ENCODE measurements at regions not wholly inside any gene's neighbourhood (a gene's known extent, or its start where the extent isn't known, plus 50 kb on each side); places are given as distances from the start of the nearest gene placed in this dataset.
A peak's percentile ranks its signal among the peaks of the same experiment; 100 is the strongest.
"Not testable (repeated sequence)": the region's sequence is repeated elsewhere in the genome, so short reads cannot be mapped to it uniquely, and the experiment has no call there.

DNA sequence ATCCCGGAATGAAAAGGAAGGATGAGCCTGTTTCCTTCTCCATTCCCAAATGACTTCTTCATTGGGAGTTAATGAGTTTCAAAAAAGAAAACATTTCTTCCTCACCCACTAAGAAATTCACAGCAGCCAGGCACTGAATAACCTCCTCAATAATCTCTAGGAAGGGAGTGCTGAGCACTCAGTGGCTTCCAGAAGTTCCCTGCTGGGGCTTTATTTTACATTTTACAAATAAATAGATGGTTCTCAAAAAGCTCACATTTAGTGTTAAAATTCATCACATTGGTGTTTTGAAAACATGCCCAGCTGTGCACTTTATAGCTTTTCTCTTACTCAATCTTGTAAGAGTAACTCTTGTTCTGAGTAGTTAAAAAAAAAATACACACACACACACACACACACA is 148.9 kb upstream of the PFKP start:
- DNase-seq = no peak

DNA sequence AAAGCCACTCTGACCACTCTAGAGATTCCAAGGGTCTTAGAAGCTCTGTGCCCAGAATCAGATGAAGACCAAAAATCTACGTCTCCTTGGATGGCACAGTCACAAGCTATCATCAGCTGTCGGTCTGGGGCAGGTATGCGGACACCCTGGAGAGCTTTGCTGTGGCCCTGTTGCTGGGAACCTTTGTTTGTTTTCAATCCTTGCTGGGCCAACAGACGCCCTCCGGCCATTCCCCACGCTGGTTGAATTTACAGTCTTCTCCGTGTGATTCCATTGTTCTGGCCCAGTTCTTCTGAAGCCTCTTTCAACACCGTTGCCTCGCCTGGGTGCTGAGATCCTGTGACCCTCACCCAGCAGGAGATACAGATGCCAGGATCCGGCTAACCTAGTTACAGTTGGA is 149.4 kb upstream of the PFKP start:
- peak; percentile 53 for DNase-seq

DNA sequence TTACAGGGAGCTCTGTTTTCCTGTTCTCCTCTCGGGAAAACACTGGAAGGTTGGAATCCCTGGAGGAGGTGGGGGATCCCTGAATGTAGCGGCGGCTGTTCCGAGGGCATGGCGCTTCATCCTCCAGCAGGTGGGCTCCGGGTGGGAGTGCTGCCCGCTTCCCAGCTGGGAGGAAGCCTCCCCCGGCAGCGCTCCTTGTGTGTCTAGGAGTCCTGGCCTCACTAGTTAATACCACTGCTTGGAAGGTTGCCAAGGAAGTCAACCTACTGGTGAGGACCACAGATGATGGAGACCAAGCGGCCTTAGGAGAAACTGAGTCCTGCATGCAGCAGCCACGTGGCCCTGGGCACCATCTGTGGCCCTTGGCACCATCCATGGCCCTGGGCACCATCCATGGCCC is 151.9 kb upstream of the PFKP start:
- no peak for DNase-seq

DNA sequence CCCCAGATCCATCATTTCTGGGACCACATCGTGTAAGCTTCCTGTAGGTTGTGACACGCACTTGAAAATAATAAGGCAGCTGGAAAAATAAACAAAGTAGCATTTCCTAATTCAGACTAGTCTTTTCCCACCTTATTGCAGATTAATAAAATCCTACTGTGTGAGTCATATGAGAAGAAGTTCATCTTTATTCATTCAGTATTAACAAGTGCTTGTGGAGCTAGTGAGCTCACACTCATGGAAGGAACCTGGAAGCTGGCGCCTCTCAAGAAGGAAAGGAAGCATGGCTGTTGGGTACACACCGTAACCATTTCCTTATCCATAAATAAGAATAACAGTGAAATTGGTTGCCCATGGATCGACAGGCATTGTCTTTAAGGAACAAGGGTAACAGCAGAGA is 152.6 kb upstream of the PFKP start:
- no peak for DNase-seq

DNA sequence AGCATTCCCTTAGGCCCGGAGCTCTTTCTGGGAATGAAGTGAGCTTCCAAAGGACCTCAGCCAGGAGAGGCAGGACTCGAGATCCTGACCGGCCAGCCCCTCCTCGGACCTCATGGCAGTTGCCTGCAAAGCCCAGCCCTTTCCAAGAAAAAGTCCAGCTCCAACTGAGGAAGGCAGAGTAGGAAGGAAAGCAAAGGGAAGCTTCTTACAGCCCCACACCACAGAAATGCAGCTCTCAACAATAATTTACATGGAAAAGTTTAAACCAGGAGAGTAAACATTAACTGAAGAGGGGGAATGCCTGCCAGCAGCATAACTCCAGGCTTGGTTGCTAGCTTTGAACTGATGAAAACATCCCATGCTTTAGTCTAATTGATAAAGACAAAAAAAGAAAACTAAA is 153.9 kb upstream of the PFKP start:
- no peak for DNase-seq

DNA sequence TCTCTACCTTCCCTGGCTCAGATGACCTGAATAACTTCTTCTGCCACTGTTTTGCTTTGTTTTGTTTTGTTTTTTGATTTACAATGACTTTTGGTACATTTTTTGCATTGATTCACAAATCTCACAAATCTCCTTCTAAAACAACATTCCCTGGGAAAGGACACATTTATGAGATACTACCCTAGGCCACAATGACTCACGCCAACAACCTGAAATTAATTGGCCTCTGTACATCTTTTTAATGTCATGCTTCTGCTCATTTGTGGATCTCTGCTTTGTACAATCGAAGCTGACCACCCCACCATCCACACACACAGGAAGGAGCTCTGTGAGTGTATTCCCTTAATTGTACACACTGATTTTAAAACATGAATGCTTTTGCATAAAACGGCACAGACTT is 156.7 kb upstream of the PFKP start:
- no peak for DNase-seq

DNA sequence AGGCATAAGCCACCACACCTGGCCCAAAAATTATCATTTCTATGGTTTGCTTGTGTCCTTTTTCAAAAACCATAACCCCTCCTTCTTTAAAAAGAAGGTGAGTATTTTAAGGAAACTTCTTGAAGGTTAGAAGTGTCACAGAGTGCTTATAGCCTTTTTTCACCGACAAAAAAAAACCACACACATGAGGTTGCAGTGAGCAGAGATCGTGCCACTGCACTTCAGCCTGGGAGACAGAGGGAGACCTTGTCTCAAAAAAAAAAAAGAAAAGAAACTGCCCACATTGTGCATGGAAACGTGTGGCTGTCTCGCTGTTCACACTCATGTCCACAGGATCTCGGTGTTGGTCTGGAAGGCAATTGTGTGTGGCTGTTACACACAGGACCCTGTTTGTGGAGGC is 157.4 kb upstream of the PFKP start:
- no peak for DNase-seq

DNA sequence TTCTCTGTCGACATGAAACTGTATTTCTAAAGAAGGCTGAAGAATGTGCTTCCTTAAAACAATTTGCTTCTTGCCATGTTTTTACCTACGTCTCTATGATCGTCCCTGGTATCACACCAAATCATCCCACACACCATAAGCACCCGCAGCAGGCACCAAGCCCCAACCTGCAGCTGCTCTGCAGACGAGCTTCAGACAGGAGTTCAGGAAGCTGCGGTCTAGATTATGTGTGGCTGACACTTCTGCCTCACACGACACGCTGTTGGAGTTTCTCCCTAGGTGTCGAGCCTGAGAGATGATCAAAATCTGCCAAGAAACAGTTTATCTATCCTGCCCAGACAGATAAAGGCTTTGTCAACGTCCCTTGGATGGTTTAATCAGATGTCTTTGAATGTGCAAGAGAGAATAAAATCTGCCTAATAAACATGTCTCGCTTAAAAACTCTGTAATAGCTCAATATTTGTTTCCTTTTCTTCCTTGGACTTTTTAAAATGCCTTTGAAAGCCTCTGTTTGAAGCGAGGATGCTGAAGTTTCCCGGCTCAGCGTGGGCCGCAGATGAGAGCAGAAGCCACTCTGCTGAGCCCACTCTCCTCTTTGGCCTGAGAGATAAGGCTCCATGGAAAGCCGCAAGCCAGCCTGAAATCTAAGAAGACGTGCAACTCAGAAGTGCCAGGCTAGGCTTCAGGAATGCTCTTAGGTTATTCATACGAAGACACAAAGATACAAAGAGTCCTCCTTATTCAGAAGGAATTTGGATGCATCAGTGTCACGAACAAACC is 158.3 kb upstream of the PFKP start:
- no peak for DNase-seq

DNA sequence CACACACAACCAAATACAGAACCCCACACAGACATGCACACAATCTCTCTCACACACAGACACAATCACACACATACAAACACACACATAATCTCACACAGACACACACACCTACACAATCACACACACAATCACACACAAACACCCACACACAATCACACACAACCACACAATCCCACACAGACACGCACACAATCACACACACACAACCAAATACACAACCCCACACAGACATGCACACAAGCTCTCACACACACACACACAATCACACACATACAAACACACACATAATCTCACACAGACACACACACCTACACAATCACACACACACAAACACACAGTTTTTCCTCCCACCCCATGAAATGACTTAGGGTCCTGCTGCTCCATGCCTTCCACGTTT is 160.4 kb upstream of the PFKP start:
- no peak for DNase-seq

DNA sequence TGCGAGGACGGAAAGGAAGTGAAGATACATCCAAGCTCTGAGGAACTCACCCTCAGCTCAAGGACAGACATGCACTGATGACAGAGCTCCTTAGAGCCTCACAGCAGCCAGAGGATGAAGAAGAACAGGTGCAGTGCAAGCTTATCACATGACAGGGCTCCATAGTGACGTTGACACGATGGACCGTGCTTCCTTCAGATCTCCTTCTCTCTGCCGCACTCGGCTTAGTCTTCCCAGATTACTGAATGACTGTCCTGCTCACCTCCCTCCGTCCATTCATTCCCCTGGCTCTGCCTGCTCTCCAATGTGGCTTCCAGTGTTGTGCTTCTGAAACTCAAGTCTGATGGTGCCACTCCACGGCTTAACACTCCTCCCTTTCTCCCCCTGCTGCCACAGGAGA is 161.5 kb upstream of the PFKP start:
- no peak for DNase-seq

DNA sequence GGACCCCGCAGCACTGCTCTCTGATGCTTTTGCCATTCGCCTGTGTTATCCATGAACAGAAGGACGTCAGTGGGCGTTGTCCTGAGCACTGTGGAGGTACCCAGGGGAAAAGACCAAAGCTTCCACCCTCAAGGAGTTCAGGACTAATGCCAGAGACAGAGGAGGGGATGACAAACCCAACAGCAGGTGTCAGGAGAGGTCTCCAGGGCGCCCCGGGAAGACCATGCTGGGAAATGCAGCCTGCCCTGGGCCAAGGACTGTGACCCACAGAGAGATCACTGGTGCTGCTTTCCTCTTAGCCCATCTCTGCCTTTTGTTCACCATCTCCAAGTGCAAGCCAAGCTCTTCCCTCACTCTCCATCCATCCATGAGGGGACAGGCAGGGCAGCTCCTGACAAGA is 166.8 kb upstream of the PFKP start:
- no peak for DNase-seq

DNA sequence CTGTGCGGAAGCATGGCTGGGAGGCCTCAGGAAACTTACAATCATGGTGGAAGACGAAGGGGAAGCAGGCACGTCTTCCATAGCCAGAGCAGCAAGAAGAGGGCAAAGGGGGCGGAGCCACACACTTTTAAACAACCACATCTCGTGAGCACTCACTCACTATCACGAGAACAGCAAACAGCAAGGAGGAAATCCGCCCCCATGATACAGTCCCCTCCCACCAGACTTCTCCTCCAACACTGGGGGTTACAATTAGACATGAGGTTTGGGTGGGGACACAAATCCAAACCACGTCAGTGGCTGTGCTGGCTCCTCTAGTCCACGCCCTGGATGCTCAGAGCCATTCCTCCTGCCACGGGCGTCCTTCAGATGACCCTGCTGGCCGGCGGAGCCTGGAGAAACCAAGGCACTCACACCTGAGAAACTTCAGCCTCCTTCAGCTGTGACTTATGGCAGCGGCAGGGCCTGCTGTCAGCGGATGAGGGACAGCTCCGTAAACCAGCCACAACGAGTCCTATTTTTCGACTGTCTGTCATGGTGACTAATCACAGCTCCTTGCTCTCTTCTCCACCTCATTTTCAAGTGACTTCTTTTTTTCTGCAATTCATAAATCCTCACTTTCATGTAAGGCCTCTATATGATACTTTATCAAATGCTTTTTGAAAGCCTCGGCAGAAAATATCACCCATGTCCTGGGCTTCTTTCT is 167.9 kb upstream of the PFKP start:
- DNase-seq = no peak

DNA sequence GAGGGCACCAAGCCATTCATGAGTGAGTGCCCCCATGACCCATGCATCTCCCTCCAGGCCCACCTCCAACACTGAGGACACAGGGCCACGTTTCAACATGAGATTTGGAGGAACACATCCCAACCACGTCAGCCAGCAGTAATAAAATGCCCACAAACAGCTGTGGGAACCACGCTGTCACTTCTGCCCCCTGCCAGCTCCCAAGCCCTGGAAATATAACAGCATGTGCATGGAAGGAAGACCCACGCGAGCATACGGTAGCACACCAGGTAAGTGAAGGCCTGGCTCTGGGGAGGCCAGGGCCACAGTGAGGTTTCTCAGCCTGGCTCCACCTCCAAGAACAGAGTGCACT is 168.9 kb upstream of the PFKP start:
- no peak for DNase-seq

DNA sequence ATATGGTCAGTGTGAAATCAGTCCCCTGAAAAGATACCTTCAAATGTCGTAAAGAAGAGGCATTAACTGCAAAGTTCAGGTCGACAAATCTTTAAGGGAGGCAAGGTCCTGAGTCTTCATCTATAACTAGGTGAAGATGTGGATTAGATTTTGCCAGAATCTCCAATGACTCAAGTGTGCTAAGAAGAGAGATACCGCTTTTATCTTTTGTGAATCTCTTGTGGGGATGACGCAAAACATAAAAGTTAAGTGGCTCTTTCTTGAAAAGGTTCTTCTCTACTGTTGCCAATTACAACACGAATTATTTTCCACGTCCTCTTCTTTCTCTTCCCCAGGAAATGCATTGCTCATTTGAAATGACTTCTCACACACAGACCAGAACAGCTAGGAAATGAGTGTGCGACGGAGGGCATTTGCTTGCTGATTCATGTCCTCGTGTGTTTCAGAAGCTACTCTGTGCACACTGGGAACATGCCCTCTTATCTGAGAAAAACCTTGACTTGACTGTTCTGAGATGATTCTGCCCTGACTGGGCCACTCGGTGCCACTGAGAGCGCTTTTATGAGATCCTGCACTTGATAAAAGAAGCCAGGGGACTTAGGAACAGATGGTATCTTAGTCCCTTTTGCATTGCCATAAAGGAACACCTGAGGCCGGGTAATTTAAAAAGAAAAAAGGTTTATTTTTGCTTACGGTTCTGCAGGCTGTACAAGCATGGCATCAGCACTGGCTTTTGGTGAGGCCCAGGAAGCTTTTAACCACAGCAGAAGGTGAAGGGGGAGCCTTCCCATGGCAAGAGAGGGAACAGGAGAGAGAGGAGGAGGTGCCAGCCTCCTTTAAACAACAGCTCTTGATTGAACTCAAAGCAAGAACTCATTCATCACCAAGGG is 169.5 kb upstream of the PFKP start:
- no peak for DNase-seq

DNA sequence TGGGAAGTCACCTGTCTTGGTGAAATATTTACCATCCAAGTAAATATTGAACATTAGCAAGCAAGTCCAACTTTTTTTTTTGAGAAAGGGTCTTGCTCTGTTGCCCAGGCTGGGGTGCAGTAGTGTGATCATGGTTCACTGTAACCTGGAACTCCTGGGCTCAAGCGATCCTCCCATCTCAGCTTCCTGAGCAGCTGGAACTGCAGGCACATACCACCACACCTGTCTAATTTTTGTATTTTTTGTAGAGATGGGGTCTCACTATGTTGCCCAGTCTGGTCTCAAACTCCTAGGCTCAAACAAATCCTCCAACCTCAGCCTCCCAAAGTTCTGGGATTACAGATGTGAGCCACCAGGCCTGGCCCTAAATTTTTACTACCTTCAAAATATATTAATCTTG is 171.0 kb upstream of the PFKP start:
- not testable (repeated sequence) for DNase-seq

DNA sequence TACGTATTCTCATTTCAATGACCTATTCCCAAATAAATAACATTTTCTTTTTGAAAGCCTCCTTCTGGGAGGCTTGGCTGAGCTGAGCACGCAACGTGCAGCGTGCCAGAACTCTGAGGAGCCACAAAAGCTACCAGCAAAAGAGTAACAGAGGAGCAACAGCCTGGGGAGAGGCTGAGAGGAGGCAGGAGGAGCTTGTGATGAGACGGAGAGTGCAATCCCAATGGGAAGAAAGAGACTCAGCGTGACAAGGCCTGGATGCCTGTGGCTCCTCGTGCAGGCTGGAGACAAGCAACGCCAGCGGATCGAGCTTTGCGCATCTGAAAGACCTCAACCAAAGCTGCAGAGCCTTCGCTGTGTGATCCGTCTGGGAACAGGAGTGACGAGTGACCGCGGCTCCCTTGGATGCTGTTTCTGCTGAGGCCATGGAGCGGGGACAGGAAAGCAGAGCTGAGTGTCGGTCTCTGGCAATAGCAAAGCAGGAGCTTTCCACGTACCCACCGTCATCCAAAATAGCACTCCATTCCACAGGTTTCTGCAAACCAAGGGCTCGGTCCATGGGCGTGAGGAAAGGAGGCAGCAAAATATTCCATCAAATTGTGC is 171.7 kb upstream of the PFKP start:
- no peak for DNase-seq

DNA sequence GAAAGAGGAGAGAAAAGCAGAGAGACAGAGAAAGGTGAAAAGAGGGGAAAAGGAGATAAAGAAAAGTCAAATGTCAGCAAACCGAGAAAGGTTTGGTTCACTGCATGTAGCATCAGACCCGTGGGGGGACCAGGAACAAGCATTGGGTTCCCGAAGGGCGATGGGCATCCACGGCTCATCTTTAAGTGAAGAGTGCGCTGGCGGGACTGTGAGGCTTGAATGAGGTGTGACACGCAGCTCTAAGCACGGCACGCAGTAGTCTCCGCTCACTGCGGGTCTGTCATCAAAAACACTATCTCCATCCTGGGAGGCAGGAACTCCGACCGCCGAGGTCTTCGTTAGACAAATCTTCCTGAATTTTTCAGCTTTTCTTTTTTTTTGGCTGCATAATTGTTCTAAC is 173.4 kb upstream of the PFKP start:
- no peak for DNase-seq

DNA sequence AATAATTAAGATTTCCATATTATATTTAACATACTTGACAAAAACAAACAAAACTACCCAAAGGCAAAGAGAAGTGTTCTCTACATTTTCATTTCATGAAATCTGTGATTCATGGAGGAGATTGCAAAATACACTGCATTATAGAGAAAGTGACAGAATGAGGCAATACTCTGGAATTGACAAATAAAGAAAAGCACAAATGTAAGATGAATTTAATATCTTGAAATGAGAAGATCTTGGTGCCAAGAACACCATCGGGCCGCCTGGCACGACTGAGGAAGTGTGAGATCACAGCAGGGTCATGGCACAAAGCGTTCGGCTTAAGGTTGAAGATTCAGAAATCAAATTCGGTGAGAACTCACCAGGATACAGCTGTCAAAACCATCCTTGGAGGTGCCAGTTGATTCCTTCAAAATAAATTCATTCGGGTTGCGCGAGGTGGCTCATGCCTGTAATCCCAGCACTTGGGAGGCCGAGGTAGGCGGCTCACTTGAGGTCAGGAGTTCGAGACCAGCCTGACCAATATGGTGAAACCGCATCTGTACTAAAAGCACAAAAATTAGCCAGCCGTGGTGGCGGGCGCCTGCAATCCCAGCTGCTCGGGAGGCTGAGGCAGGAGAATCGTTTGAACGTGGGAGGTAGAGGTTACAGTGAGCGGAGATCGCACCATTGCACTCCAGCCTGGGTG is 174.0 kb upstream of the PFKP start:
- DNase-seq = no peak

DNA sequence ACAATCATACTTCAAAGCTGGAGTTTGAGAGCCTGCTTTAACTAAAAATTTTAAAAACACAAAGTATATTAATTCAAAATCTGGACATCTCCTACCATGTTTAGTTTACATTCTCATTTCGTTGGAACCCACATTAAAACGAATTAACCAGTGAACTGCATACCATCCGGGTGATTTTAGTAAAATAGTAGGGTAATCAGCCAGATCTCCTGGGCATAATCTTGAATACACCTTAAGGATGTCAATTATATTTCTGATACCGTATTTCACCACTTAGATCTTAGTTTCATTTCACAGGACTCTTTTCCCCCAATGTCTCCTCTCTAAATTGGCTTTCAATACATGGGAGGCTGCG is 175.6 kb upstream of the PFKP start:
- no peak for DNase-seq

DNA sequence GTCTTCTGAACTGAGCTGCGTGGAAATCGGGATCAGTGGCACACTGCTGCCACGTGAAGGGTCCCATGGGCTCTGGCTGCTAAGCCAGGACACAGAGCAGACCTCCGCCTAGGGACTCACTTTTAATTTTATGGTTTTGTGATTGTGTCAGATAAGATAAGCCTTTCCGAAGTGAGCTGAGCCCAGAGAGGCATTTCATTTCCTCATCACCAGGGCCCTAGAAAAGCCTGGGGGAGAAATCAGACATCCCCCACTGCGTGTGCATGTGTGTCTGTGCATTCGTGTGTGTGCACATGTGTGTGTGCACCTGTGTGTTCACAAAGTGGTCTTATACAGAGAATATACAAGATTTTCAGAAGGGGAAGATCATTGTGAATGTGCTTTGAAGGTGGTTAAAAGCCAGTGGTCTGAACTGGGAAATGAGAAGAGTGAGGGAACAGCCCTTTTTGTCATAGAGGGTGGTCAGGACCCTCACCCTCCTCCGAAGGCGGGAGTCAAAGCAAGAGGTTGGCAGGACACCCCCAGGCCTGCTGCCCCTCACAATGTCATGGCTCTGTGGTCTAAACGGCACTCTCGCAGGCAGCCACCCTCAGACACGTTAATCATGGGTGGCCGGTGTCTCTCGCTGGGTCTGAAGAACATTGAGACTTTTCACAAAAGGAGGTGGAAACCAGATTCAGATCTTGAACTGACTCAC is 176.1 kb upstream of the PFKP start:
- DNase-seq = no peak

DNA sequence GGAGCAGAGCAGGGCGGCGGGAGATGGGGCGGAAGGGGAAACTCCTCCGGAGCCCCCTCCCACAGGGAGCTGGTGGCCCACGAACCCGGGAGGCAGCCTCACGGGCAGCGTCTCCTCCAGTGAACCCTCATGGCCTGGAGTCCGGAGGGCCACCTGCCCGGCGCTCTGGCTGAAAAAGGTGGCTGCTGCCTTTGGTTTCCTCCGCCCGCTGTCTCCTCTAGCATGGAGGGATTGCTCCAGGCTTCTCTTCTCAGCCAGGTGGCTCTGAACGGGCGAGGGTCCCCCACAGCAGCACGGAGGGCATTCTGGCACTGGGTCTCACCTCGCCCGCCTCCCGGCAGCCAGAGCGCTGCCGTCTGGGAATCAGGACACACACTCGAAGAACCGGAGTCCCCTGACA is 177.3 kb upstream of the PFKP start:
- DNase-seq = no peak

DNA sequence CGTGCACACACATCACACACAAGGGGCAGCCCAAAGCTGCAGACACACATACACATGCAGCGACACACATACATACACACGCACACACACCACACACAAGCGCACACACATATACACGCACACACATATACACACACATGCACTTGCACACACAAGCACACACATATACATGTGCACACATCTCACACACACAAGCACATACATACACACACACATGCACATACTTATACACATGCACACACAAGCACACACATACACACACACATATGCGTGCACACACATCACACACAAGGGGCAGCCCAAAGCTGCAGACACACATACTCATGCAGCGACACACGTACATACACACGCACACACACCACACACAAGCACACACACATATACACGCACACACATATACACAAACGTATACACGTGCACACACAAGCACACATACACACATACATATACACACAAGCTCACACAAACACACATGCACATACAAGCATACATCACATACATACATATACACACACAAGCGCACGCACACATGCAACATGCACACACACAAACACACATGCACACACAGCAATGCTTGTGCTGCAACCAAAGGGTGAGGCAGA is 178.8 kb upstream of the PFKP start:
- no peak for DNase-seq
